ENCODE measurements at regions not wholly inside any gene's neighbourhood (a gene's known extent, or its start where the extent isn't known, plus 50 kb on each side); places are given as distances from the start of the nearest gene placed in this dataset.
"Not testable (repeated sequence)": the region's sequence is repeated elsewhere in the genome, so short reads cannot be mapped to it uniquely, and the experiment has no call there.

- no peak for DNase-seq
Measured at GRCh38 chr14:39726563-39726962, 294.3 kb upstream of the FBXO33 start.

GRCh38 chr14:39722547-39723273 is 290.5 kb upstream of the FBXO33 start:
- DNase-seq = no peak

DNA sequence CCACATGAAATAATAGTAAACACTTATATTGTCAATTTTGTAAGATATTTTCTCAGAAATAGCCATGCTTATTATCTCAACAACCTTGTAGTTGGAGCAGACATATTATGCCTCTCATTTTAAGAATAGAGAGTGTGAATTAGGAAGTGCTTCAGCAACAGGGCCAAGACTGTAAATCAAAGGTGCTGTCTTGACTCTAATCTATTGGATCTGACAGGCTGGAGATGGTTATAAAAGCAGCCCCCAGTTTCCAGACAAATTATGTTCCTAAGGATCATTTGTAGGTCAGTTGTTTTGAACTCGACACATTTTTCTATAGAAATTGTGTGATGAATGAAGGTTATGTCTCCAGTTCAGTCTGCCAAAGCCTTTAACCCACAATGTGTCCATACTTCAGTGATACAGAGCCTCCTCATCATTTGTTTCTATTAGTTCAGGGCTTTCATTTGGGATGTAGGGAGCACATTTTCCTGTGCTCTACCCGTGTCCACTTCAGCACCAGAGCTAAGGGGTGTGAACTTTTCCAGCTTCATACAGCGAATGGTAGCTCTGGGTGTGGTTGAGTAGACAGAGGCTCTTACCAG is 284.8 kb upstream of the FBXO33 start:
- no peak for DNase-seq

GRCh38 chr14:39712293-39712999 is 280.2 kb upstream of the FBXO33 start:
- DNase-seq = no peak

- DNase-seq = no peak
Measured at GRCh38 chr14:39704594-39704993, 272.4 kb upstream of the FBXO33 start.

GRCh38 chr14:39694341-39694740 is 262.1 kb upstream of the FBXO33 start:
- no peak for DNase-seq

DNA sequence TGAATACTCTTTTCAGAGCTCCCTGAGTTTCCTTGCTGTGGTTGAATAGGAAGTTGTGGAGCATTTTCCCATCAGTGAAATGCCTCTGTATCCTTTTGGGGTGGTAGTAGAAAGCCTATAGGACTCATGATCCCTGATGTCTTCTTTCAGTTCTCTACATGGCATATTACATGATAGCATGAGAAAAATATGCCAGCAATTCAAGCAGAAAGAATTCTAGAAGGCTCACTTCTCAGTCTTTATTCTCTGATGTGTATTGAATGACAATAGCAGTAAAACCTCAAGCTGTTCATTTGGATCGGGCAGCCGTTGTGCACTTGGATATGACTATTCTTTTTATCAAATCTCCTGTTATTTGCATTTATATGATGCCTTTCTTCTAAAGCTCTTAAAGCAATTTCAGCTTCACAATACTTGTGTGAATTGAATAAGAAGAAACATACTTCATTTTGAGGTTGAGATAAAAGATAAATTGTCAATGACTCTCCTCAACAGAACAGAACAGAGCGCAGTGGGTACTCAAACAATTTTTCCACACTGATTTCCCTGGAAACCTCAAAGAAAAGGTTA is 251.5 kb upstream of the FBXO33 start:
- DNase-seq = no peak

- DNase-seq = no peak
Measured at GRCh38 chr14:39682582-39682981, 250.3 kb upstream of the FBXO33 start.

- DNase-seq = no peak
Measured at GRCh38 chr14:39681782-39682399, 249.7 kb upstream of the FBXO33 start.

DNA sequence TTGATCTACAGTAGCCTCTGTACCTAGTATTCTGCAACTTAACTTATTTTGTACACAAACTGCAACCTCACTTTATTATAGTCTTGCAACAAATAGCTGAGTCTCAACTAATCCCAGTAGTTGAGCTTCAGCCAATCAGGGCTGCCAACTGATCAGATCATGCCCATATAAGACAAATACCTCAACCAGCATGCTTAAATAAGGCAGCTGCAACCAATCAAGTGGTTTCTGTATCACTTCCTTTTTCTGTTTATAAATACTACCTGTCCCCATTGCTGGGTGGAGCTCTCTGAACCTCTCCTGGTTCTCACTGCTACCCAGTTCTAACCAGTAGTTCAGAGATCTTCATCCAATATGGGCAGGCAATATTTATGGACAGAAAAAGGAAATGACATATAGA is 248.5 kb upstream of the FBXO33 start:
- DNase-seq = no peak

GRCh38 chr14:39673734-39674133 is 241.5 kb upstream of the FBXO33 start:
- no peak for DNase-seq

- no peak for DNase-seq
Measured at GRCh38 chr14:39673270-39673711, 241.1 kb upstream of the FBXO33 start.

GRCh38 chr14:39668449-39668848 is 236.2 kb upstream of the FBXO33 start:
- no peak for DNase-seq

DNA sequence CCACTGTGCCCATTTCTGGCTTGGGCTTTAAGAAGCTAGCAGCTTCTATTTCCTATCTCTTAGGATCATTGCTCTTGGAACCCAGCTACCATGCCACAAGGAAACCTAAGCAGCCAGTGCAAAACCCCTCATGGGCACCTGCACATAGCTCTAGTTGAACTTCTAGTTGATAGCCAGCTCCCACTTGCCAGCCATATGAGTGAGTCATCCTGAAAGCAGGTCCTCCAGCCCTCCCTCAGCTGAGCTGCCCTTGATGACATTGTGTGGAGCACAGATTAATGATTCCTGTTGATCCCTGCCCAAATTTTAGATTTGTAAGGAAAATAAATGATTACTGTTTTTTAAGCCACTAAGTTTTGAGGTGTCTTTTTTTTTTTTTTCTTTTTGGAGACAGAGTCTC is 234.2 kb upstream of the FBXO33 start:
- no peak for DNase-seq

GRCh38 chr14:39665075-39665475 is 232.8 kb upstream of the FBXO33 start:
- no peak for DNase-seq

- DNase-seq = peak in 1 of 2 experiments; percentile 6
Measured at GRCh38 chr14:39664646-39665045, 232.4 kb upstream of the FBXO33 start.

DNA sequence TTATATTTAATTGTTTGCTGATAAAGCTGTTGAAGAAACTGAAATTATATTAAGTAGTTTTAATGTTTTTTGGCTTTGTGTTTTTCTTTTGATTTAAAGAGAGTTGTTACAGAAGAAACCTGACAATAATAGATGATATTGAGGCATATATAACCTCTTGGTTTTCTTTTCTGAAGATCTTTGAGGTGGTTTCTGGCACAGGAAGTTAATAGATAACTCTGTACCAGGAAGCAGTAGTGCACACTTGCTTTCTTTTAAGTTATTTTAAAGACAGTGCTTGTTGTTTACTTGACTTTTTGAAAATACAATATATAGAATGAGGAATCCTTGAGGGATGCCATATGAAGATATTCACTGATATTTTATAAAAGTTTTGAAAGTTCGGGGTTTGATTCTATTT is 209.0 kb upstream of the FBXO33 start:
- DNase-seq = no peak

GRCh38 chr14:39639009-39639408 is 206.8 kb upstream of the FBXO33 start:
- DNase-seq = not testable (repeated sequence)

DNA sequence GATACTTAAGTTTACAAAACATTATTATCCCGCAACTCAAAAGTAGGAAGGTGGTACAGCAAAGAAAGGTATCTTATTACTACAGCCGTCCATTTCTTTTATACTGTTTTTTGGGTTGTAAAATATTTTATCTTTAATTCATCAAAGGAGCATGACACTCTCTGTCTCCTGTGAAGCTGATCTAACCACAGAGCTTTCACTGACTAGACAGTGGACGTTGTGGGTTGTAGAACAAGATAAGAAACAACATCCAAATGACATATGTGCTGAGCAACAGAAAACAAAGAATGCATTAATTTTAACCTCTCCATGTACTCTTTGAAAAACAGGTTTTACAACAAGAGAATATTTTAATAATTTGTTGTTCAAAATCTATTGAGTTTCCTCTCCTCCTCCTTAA is 195.9 kb upstream of the FBXO33 start:
- no peak for DNase-seq

GRCh38 chr14:39626589-39627576 is 194.7 kb upstream of the FBXO33 start:
- no peak for DNase-seq

DNA sequence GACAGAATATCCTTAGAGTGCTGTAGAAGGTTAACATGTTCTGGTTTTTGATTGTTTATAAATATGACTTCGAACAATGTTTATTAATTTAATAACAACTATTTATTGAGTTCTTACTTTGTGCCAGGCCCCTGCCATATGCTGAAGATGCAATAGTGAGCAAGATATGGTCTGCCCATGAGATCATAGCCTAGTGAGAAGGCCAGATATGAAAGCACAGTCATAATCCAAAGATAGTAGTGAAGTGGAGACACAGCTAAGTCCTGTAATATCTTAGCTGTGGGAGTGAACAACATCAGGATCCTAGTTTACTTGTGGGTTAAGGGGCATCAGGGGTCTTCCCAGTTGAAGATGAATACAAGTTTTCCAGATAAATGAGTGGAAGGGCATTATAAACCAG is 189.4 kb upstream of the FBXO33 start:
- DNase-seq = no peak

DNA sequence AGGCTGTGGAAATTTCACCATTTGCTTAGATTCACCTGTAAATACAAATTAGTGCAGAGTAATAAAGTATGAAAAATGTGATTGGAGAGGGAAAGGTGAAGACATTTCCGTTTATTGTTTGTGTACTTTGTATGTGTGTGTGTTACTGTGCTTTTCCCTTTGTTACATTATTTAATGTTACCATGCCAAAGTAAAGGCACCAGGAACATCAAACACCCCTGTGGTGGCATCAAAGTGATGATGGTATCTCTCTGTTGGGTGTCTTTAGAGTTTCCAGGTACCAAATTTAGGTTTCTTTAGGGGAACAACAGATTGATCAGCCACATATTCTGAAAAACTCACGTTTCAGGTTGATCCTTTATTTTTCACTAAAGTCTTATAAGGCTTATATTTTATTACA is 189.0 kb upstream of the FBXO33 start:
- no peak for DNase-seq
